ENCODE measurements at regions not wholly inside any gene's neighbourhood (a gene's known extent, or its start where the extent isn't known, plus 50 kb on each side); places are given as distances from the start of the nearest gene placed in this dataset.

DNA sequence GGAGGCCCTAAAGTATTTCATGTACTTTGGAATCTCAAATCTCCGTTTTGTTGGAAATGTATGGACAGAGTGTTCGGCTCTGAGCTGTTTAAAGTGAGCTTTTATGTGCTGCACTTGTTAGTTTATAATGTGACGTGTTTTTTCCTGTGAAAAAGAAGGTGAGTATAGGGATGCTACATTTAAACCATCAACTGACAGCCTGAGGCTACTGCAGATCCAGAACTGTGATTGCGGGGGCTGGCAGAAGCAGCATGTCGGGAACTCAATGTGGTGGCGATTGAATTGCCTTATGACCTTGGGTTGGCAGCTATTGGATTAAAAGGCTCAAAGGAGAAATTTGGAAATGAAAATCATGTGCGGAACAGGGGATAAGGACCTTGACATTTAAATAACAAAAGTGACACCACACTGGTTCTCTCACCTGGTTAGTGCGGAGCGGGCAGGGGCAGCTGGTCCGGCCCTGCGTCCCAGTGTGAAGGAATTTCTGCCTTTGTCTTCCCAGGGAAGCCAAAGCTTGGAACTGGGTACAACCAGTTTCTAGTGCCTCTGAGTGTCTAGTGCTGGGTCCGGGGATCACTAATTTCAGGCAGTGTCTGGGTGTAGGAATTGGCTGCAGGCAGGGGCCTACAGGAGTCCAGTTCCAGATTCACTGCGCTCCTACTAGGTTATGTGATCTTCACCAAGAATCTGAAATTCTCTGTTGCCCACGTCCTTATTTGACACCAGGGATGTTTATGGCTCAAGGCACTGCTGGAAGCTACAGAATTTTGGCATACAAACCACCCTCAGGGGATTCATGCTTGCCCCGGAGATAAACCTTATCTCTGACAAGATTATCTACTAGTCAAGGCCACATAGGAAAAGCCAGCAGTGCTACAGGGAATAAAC, 120.7 kb upstream of the ERCC6L2 start:
- Histone ChIP-seq H4K8ac (replicated peaks; ENCODE audit: insufficient read length, low read depth, low read length) (no peak overlapping the region), H3K79me2 (ENCODE audit: insufficient read depth, low read length) (no peaks in the 10 kb centered on the region), H3K18ac (ENCODE audit: insufficient read length, low read depth, low read length) (peak overlapping the region; percentile 47), H3K23ac (ENCODE audit: insufficient read length, low read depth, low read length) (no peak overlapping the region), H2BK15ac (ENCODE audit: low read depth, low read length) (no peak overlapping the region), H2BK20ac (ENCODE audit: low read depth, low read length, poor library complexity, severe bottlenecking) (no peak overlapping the region), H3K27me3 (ENCODE audit: insufficient read depth, low read length) (peaks cover 9% of the 10 kb centered on the region; the same call in 1 of the 2 replicates), H4K5ac (ENCODE audit: insufficient read length, low read depth, low read length) (no peak overlapping the region), H2BK12ac (ENCODE audit: insufficient read length, low read depth, low read length) (no peak overlapping the region), H3T11ph (ENCODE audit: low read length) (no peak overlapping the region), H2BK120ac (ENCODE audit: low read depth, low read length, poor library complexity, severe bottlenecking) (no peak overlapping the region), H2AK5ac (ENCODE audit: insufficient read length, low read length) (no peak overlapping the region), H3K4ac (ENCODE audit: low read depth, low read length) (no peak overlapping the region), H3K27ac (ENCODE audit: insufficient read length, low read depth, low read length) (no peak overlapping the region), H4K91ac (ENCODE audit: insufficient read length, low read depth, low read length) (no peak overlapping the region), H3K4me2 (ENCODE audit: insufficient read depth, insufficient read length, low read length) (peak overlapping the region; percentile 11), H3K56ac (ENCODE audit: insufficient read length, low read depth, low read length) (no peak overlapping the region), H3K23me2 (ENCODE audit: insufficient read length, low read depth, low read length, poor library complexity, severe bottlenecking) (no peaks in the 10 kb centered on the region), H3K79me1 (ENCODE audit: insufficient read depth, low read depth, low read length, poor library complexity, severe bottlenecking) (no peaks in the 10 kb centered on the region), H2AFZ (ENCODE audit: low read length) (no peak overlapping the region), H2BK5ac (ENCODE audit: insufficient read length, low read length) (no peak overlapping the region), H3K9me3 (ENCODE audit: control insufficient read depth, low read depth, low read length) (no peaks in the 10 kb centered on the region), H3K9ac (ENCODE audit: extremely low read depth, insufficient read length, low read length) (no peak overlapping the region), H3K4me1 (ENCODE audit: insufficient read depth, low read length) (peaks cover 9% of the 10 kb centered on the region), H4K20me1 (ENCODE audit: control insufficient read depth, insufficient read depth, insufficient read length) (no peaks in the 10 kb centered on the region), H3K14ac (ENCODE audit: insufficient read depth, low read length) (no peak overlapping the region)
- H3K9me3 Mint-ChIP-seq: no peaks in the 10 kb centered on the region; a peak in 1 of 5 replicates
- TF ChIP-seq, protein P1, sequence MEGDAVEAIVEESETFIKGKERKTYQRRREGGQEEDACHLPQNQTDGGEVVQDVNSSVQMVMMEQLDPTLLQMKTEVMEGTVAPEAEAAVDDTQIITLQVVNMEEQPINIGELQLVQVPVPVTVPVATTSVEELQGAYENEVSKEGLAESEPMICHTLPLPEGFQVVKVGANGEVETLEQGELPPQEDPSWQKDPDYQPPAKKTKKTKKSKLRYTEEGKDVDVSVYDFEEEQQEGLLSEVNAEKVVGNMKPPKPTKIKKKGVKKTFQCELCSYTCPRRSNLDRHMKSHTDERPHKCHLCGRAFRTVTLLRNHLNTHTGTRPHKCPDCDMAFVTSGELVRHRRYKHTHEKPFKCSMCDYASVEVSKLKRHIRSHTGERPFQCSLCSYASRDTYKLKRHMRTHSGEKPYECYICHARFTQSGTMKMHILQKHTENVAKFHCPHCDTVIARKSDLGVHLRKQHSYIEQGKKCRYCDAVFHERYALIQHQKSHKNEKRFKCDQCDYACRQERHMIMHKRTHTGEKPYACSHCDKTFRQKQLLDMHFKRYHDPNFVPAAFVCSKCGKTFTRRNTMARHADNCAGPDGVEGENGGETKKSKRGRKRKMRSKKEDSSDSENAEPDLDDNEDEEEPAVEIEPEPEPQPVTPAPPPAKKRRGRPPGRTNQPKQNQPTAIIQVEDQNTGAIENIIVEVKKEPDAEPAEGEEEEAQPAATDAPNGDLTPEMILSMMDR (conservative IDR thresholded peaks at IDR 0.05): no peak
- H3K27ac Mint-ChIP-seq: peak overlapping the region in 2 of 3 experiments; percentile 6 to 24; a peak in 4 of 7 replicates
- DNase-seq: peak; percentile 73
- no CpG with 5 or more reads among the region's 15 CpGs for WGBS (ENCODE audit: extremely low coverage, insufficient read length, low lambda C conversion rate)
- H3K27me3 Mint-ChIP-seq (ENCODE audit: low read depth): peaks cover 56% of the 10 kb centered on the region
- peaks cover 51 to 52% of the 10 kb centered on the region in 2 experiments for H3K4me1 Mint-ChIP-seq
- peak overlapping the region in 1 of 2 experiments; percentile 24; a peak in 3 of 5 replicates for H3K4me3 Mint-ChIP-seq
- no peaks in the 10 kb centered on the region; a peak in 1 of 7 replicates for H3K36me3 Mint-ChIP-seq (ENCODE audit: insufficient read depth in 1 of 3, low read depth in 3 of 3)

Data from H9 (cell line).